ENCODE measurements at regions not wholly inside any gene's neighbourhood (a gene's known extent, or its start where the extent isn't known, plus 50 kb on each side); places are given as distances from the start of the nearest gene placed in this dataset.

DNA sequence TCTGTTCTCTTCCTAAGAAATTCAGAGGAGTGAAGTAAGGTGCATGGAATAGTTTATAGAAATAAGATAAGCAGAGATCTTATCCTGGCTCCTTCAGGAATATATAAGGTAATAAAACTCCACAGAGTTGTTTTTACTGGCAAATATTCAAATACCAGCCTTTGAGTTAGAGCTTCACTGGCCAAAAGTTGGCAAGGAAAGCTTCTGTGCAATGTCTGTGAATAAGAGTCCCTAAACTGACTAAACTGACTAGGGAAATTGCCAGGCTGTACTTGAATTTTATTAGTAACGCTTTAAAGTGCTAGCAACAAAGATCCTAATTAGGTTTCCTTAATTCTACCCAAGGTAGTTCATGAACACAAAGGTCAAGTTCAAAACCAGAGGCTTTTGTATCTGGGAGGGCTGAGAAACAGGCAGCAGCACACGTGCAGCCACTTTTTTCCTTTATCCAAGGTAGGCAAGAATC is 131.1 kb upstream of the MPDZ start:
- no peaks in the 10 kb centered on the region for H3K36me3 ChIP-seq (ENCODE audit: control insufficient read depth, insufficient read depth, low read length)
- TF ChIP-seq CTCF (IDR thresholded peaks at IDR 0.05; ENCODE audit: insufficient read depth, low read length, poor library complexity, severe bottlenecking), result no peak
- peak; percentile 31 for DNase-seq (ENCODE audit: low read depth)
- H3K27me3 ChIP-seq (ENCODE audit: control insufficient read depth, insufficient read depth, low read length), result no peaks in the 10 kb centered on the region
- H3K4me3 ChIP-seq (ENCODE audit: low read depth, low read length), result no peak overlapping the region

DNA sequence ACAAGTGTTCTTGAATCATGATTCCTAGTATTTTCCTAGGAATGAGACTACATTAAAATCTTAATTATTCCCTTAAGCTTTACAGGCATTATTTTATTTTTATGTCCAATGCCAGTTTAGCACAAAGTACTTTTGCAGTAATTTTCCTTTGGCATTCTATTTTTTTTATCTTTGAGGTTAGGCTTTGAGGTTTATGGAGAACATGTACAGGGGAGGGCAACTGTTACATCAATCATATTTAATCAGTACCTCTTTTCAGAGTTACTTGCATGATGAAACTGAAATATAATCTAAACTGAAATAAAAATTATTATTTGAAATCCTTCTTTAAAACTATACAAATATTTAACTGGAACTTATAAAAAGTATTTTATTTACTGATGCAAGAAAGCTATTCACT is 118.2 kb upstream of the MPDZ start:
- Histone ChIP-seq H3K27me3 (ENCODE audit: control insufficient read depth, insufficient read depth, low read length) (no peaks in the 10 kb centered on the region), H3K36me3 (ENCODE audit: control insufficient read depth, insufficient read depth, low read length) (no peaks in the 10 kb centered on the region), H3K4me3 (ENCODE audit: low read depth, low read length) (no peak overlapping the region)
- no peak for DNase-seq (ENCODE audit: low read depth)
- no peak for TF ChIP-seq CTCF (IDR thresholded peaks at IDR 0.05; ENCODE audit: insufficient read depth, low read length, poor library complexity, severe bottlenecking)

GRCh38 chr9:13397220-13397619 is 117.7 kb upstream of the MPDZ start:
- H3K36me3 ChIP-seq (ENCODE audit: control insufficient read depth, insufficient read depth, low read length), result no peaks in the 10 kb centered on the region
- TF ChIP-seq CTCF (IDR thresholded peaks at IDR 0.05; ENCODE audit: insufficient read depth, low read length, poor library complexity, severe bottlenecking), result no peak
- no peaks in the 10 kb centered on the region for H3K27me3 ChIP-seq (ENCODE audit: control insufficient read depth, insufficient read depth, low read length)
- DNase-seq (ENCODE audit: low read depth), result no peak
- H3K4me3 ChIP-seq (ENCODE audit: low read depth, low read length), result no peak overlapping the region

DNA sequence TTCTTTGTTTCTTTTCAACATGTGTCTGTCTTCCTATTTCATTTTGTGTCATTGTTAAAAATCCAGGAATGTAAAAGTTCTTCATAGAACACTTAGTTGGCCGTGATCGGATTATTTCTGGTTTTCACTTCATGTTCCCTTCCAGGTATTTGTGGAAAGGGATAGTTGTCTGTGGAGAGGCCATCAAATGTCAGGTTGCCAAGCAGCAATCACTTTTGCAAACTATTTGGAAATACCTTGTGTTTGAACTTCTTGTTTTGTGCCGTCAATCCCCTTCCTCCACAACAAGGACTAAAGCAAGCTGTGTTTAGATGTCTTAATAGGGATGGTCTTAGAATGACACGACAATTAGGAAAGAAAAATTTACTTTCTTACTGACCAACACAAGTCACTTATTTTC is 116.9 kb upstream of the MPDZ start:
- TF ChIP-seq CTCF (IDR thresholded peaks at IDR 0.05; ENCODE audit: insufficient read depth, low read length, poor library complexity, severe bottlenecking), result no peak
- no peak overlapping the region for H3K4me3 ChIP-seq (ENCODE audit: low read depth, low read length)
- no peaks in the 10 kb centered on the region for H3K27me3 ChIP-seq (ENCODE audit: control insufficient read depth, insufficient read depth, low read length)
- no peak for DNase-seq (ENCODE audit: low read depth)
- no peaks in the 10 kb centered on the region for H3K36me3 ChIP-seq (ENCODE audit: control insufficient read depth, insufficient read depth, low read length)

GRCh38 chr9:13395156-13395555 is 115.7 kb upstream of the MPDZ start:
- H3K27me3 ChIP-seq (ENCODE audit: control insufficient read depth, insufficient read depth, low read length), result no peaks in the 10 kb centered on the region
- DNase-seq (ENCODE audit: low read depth), result no peak
- TF ChIP-seq CTCF (IDR thresholded peaks at IDR 0.05; ENCODE audit: insufficient read depth, low read length, poor library complexity, severe bottlenecking), result no peak

DNA sequence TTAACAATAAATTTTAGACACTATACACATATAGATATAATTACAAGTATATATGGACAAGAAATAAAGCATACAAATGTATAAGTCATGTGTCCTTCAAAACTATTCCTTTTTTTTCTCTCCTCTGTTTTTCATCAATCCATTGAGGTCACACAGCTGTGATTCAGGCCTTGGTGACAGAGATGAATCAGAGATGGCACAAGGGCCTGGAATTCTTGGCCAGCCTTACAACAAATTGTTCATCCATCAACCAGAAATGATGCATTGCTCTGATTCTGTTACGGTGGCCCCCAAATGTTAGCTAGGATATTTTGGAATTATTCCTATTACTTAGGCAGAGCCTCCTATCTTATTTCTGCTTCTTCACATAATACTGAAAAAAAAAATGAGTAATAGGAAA is 108.7 kb upstream of the MPDZ start:
- Histone ChIP-seq H3K27me3 (ENCODE audit: control insufficient read depth, insufficient read depth, low read length) (no peaks in the 10 kb centered on the region), H3K4me3 (ENCODE audit: low read depth, low read length) (no peak overlapping the region), H3K36me3 (ENCODE audit: control insufficient read depth, insufficient read depth, low read length) (no peaks in the 10 kb centered on the region)
- no peak for DNase-seq (ENCODE audit: low read depth)
- TF ChIP-seq CTCF (IDR thresholded peaks at IDR 0.05; ENCODE audit: insufficient read depth, low read length, poor library complexity, severe bottlenecking), result no peak

More at GRCh38 chr9:13395156-13395555, 115.7 kb upstream of the MPDZ start:
- Histone ChIP-seq H3K4me3 (ENCODE audit: low read depth, low read length) (no peak overlapping the region), H3K36me3 (ENCODE audit: control insufficient read depth, insufficient read depth, low read length) (no peaks in the 10 kb centered on the region)

Measured in kidney epithelial cell (primary cell).